Adrenal gland (tissue), 5 donors: ENCODE measurements at regions not wholly inside any gene's neighbourhood (a gene's known extent, or its start where the extent isn't known, plus 50 kb on each side); places are given as distances from the start of the nearest gene placed in this dataset.

Experiments used
- POLR2A ChIP-seq, 2 donors: fragments of 450-650 bp; IDR thresholded peaks; one replicate each; pipeline ENCODE4 v1.6.1; 2017; ENCODE audit warnings: antibody characterized with exemption in 2 of 2, mild to moderate bottlenecking in 2 of 2, moderate library complexity in 1 of 2
- TF ChIP-seq, protein P1 (sequence below), 6 experiments: fragments of 450-650 bp in 4 of 6; fragments of 200-600 bp in 2 of 6; sonication (generic) in 1 of 6; IDR thresholded peaks; 1 replicate in 5 of 6; 2 replicates in 1 of 6; pipeline versions ENCODE4 v1.5.1 to v1.8.0; 2016 to 2021; ENCODE audit warnings: antibody characterized with exemption in 6 of 6, mild to moderate bottlenecking in 2 of 6, moderate library complexity in 1 of 6
- donor health status: DM: no; HTN: no; CAD: no.

DNA sequence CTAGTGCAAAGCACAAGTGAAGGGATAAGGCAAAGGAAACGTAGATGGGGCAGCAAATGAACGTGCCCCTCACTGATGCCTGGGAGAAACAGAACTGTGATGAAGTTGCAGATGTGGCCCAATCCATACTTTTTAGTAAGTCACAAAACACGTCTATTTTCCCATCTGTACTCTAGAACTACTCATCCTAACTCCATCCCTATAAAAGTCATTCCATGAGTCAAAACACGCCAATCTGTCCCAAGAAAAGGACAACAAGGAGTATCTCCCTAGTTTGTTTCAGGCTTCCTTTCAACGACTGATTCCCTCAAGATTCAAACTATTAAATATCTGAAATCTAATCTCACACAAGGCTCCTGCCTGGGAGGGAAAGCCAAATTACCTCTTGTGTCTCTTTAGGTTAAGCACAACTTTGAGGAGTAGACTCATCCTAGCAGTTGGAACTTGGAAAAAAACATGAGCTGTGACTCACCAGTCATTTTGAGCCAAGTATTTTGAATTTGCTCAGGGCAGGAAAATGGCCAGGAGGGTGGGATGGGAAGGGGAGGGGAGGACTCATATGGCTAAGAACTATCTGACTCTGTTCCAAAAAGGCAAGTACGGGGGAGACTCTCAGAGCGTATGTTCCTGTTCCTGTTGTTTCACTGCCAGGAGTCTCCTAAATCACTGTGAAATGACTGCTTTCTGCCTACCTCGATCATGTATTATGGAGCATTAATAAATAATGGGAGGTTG, 214.5 kb upstream of the CAMK1G start:
- TF ChIP-seq, protein P1, sequence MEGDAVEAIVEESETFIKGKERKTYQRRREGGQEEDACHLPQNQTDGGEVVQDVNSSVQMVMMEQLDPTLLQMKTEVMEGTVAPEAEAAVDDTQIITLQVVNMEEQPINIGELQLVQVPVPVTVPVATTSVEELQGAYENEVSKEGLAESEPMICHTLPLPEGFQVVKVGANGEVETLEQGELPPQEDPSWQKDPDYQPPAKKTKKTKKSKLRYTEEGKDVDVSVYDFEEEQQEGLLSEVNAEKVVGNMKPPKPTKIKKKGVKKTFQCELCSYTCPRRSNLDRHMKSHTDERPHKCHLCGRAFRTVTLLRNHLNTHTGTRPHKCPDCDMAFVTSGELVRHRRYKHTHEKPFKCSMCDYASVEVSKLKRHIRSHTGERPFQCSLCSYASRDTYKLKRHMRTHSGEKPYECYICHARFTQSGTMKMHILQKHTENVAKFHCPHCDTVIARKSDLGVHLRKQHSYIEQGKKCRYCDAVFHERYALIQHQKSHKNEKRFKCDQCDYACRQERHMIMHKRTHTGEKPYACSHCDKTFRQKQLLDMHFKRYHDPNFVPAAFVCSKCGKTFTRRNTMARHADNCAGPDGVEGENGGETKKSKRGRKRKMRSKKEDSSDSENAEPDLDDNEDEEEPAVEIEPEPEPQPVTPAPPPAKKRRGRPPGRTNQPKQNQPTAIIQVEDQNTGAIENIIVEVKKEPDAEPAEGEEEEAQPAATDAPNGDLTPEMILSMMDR (IDR thresholded peaks at IDR 0.05), result no peak
- no peak for TF ChIP-seq POLR2A (IDR thresholded peaks at IDR 0.05)
